Esophagus muscularis mucosa (tissue), 3 donors: ENCODE measurements at regions not wholly inside any gene's neighbourhood (a gene's known extent, or its start where the extent isn't known, plus 50 kb on each side); places are given as distances from the start of the nearest gene placed in this dataset.

Experiments used
- POLR2A ChIP-seq: fragments of 450-650 bp; IDR thresholded peaks from one replicate; pipeline ENCODE4 v1.6.1; 2017; ENCODE audit warnings: antibody characterized with exemption, moderate library complexity, mild to moderate bottlenecking, low read depth
- POLR2AphosphoS5 ChIP-seq, 2 donors: sonication (generic); formaldehyde crosslinking; IDR thresholded peaks; one replicate each; pipeline ENCODE4 v1.6.1; 2017; ENCODE audit warnings: antibody characterized with exemption in 2 of 2
- TF ChIP-seq, protein P1 (sequence below), 3 experiments: fragments of 200-600 bp in 2 of 3; fragments of 450-650 bp in 1 of 3; sonication (generic) in 2 of 3; IDR thresholded peaks; one replicate each; pipeline ENCODE4 v1.5.1; 2017 to 2019; ENCODE audit warnings: antibody characterized with exemption in 3 of 3, mild to moderate bottlenecking in 2 of 3, moderate library complexity in 1 of 3

DNA sequence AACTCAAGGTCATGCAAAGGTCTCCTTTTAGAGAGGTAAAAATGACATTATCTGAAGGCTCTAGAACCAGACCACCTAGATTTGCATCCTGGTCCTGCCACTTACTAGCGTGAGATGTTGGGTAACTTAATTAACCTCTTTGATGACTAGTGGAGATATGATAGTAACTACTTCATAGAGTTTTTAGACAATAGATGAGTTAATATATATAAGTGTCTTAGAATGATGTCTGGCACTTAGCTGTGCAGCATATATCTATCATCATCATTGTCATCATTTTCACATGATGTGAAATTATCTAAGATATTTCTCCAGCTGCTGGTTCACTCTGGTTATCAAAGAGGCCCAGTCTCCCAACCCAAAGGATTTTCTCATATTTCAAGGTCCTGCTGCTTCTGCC is 126.1 kb upstream of the DCLK2 start:
- TF ChIP-seq, protein P1, sequence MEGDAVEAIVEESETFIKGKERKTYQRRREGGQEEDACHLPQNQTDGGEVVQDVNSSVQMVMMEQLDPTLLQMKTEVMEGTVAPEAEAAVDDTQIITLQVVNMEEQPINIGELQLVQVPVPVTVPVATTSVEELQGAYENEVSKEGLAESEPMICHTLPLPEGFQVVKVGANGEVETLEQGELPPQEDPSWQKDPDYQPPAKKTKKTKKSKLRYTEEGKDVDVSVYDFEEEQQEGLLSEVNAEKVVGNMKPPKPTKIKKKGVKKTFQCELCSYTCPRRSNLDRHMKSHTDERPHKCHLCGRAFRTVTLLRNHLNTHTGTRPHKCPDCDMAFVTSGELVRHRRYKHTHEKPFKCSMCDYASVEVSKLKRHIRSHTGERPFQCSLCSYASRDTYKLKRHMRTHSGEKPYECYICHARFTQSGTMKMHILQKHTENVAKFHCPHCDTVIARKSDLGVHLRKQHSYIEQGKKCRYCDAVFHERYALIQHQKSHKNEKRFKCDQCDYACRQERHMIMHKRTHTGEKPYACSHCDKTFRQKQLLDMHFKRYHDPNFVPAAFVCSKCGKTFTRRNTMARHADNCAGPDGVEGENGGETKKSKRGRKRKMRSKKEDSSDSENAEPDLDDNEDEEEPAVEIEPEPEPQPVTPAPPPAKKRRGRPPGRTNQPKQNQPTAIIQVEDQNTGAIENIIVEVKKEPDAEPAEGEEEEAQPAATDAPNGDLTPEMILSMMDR (IDR thresholded peaks at IDR 0.05): no peak
- TF ChIP-seq POLR2AphosphoS5 (IDR thresholded peaks at IDR 0.05): no peak
- no peak for TF ChIP-seq POLR2A
